GM12878 (cell line): ENCODE measurements at regions not wholly inside any gene's neighbourhood (a gene's known extent, or its start where the extent isn't known, plus 50 kb on each side); places are given as distances from the start of the nearest gene placed in this dataset.

ENCODE experiments used
- ATAC-seq: fragments of 200-7000 bp; cut with Tn5 transposase; 3 replicates; pipeline ENCODE4 v1.9.1; 2020; ENCODE audit warnings: mild to moderate bottlenecking, moderate library complexity
- BruUV-seq: library from RNA; stranded (reverse); fragments of 400-500 nt; replicated peaks from 2 replicates; lab custom pipeline; 2021; lab: Mats Ljungman, UMichigan
- CTCF ChIA-PET: fragments of 300-600 bp; sonication (Branson Sonifier 250); formaldehyde crosslinking; extraction: SDS; loops from one replicate; lab custom pipeline; 2021; ENCODE audit warnings: inconsistent platforms; lab: Yijun Ruan, JAX
- POLR2A ChIA-PET: fragments of 350-600 bp; formaldehyde crosslinking; extraction: SDS; loops from one replicate; lab custom pipeline; 2021; ENCODE audit warnings: inconsistent platforms; lab: Charles Lee
- RAD21 ChIA-PET: fragments of 300-600 bp; sonication (Branson Sonifier 250); formaldehyde crosslinking; loops from one replicate; lab custom pipeline; 2023; ENCODE audit warnings: antibody characterized with exemption; ENCODE audit not compliant: unreplicated experiment; lab: Charles Lee
- SMC1A ChIA-PET: fragments of 300-600 bp; sonication (Branson Sonifier 250); formaldehyde crosslinking; loops from one replicate; lab custom pipeline; 2023; ENCODE audit not compliant: unreplicated experiment, uncharacterized antibody; lab: Charles Lee
- DNase-seq: peaks from one replicate; pipeline ENCODE4 v3.0.0-alpha.2; 2011; ENCODE audit warnings: low read depth, low spot score
- FAIRE-seq: peaks from 3 replicates; lab custom pipeline; 2011; peaks lifted over from hg19 to GRCh38; lab: Jason Lieb, UNC
- H2AFZ ChIP-seq: 2 replicates; pipeline ENCODE4 v1.6.0; 2011; ENCODE audit warnings: low read depth, low read length, control low read depth; ENCODE audit not compliant: control insufficient read depth
- H3K27ac ChIP-seq: 2 replicates; pipeline ENCODE4 v1.5.1; 2011; ENCODE audit warnings: control low read depth; ENCODE audit not compliant: control insufficient read depth, insufficient read depth
- H3K27me3 ChIP-seq, 2 experiments: replicated peaks in 1 of 2; 2 replicates each; pipeline versions ENCODE4 v1.6.0 to v1.6.1; 2011; ENCODE audit warnings: low read length in 1 of 2; ENCODE audit not compliant: control insufficient read depth in 2 of 2, insufficient read depth in 2 of 2
- H3K36me3 ChIP-seq, 2 experiments: 2 replicates each; pipeline ENCODE4 v1.5.1; 2011; ENCODE audit warnings: low read length in 1 of 2; ENCODE audit not compliant: control insufficient read depth in 2 of 2, insufficient read depth in 2 of 2
- H3K4me1 ChIP-seq: 2 replicates; pipeline ENCODE4 v1.6.1; 2011; ENCODE audit warnings: mild to moderate bottlenecking, low read length, moderate library complexity, mixed read lengths; ENCODE audit not compliant: control insufficient read depth, insufficient read depth
- H3K4me2 ChIP-seq: 2 replicates; pipeline ENCODE4 v1.6.0; 2011; ENCODE audit warnings: control low read depth; ENCODE audit not compliant: control insufficient read depth, insufficient read depth
- H3K4me3 ChIP-seq: fragments of 200-600 bp; sonication (generic); 2 replicates; pipeline ENCODE4 v1.5.1; 2016
- H3K79me2 ChIP-seq: 2 replicates; pipeline ENCODE4 v1.6.0; 2011; ENCODE audit warnings: low read length; ENCODE audit not compliant: control insufficient read depth, insufficient read depth
- H3K9ac ChIP-seq: 2 replicates; pipeline ENCODE4 v1.8.0; 2011; ENCODE audit warnings: low read length, control low read depth, mixed read lengths; ENCODE audit not compliant: control insufficient read depth, insufficient read depth
- H3K9me3 ChIP-seq: replicated peaks from 3 replicates; pipeline ENCODE4 v1.5.1; 2011; ENCODE audit warnings: mild to moderate bottlenecking, low read length; ENCODE audit not compliant: control insufficient read depth, insufficient read depth
- H4K20me1 ChIP-seq: 2 replicates; pipeline ENCODE4 v1.6.0; 2011; ENCODE audit not compliant: control insufficient read depth, insufficient read depth
- DPF2 ChIP-seq: fragments of 450-650 bp; IDR thresholded peaks from 2 replicates; pipeline ENCODE4 v1.6.1; 2017; ENCODE audit warnings: mild to moderate bottlenecking
- ELK1 ChIP-seq: IDR thresholded peaks from 2 replicates; pipeline ENCODE4 v1.6.1; 2012; ENCODE audit warnings: low read depth, low read length, improper control_type of control experiment
- ESRRA ChIP-seq: IDR thresholded peaks from 2 replicates; pipeline ENCODE4 v1.6.1; 2012; ENCODE audit warnings: mild to moderate bottlenecking, low read length, improper control_type of control experiment
- ETV6 ChIP-seq, 2 experiments: fragments of 450-650 bp in 1 of 2; IDR thresholded peaks in 1 of 2; conservative IDR thresholded peaks in 1 of 2; 2 replicates each; pipeline ENCODE4 v1.6.1; 2014; ENCODE audit warnings: antibody characterized with exemption in 1 of 2, borderline replicate concordance in 1 of 2, low read depth in 1 of 2, mild to moderate bottlenecking in 1 of 2, moderate library complexity in 1 of 2
- MAX ChIP-seq: IDR thresholded peaks from 2 replicates; pipeline ENCODE4 v1.6.1; 2012; ENCODE audit warnings: low read depth, low read length, improper control_type of control experiment
- MTA3 ChIP-seq: IDR thresholded peaks from 2 replicates; pipeline ENCODE4 v1.6.1; 2012; ENCODE audit warnings: low read length, inconsistent platforms, borderline replicate concordance
- NFIC ChIP-seq: IDR thresholded peaks from 2 replicates; pipeline ENCODE4 v1.6.1; 2012; ENCODE audit warnings: low read depth, mild to moderate bottlenecking, inconsistent platforms, low read length, moderate library complexity
- PAX5 ChIP-seq: IDR thresholded peaks from 2 replicates; pipeline ENCODE4 v1.6.1; 2011; ENCODE audit warnings: low read depth, low read length, borderline replicate concordance
- RELA ChIP-seq: fragments of 450-650 bp; IDR thresholded peaks from 2 replicates; pipeline ENCODE4 v1.8.0; 2014; ENCODE audit warnings: borderline replicate concordance; ENCODE audit not compliant: partially characterized antibody
- SKIL ChIP-seq: fragments of 450-650 bp; IDR thresholded peaks from 2 replicates; pipeline ENCODE4 v1.6.1; 2017; ENCODE audit warnings: mild to moderate bottlenecking, low read depth, inconsistent platforms; ENCODE audit not compliant: poor library complexity, severe bottlenecking
- SP1 ChIP-seq: IDR thresholded peaks from one replicate; pipeline ENCODE4 v1.6.1; 2011; ENCODE audit warnings: low read depth, low read length
- USF2 ChIP-seq: IDR thresholded peaks from 2 replicates; pipeline ENCODE4 v1.6.1; 2011; ENCODE audit warnings: low read depth, low read length, improper control_type of control experiment, borderline replicate concordance
- YY1 ChIP-seq: IDR thresholded peaks from 2 replicates; pipeline ENCODE4 v1.6.1; 2011; ENCODE audit warnings: low read depth, mild to moderate bottlenecking, low read length
- ZBTB11 ChIP-seq: fragments of 450-650 bp; formaldehyde crosslinking; IDR thresholded peaks from 2 replicates; pipeline ENCODE4 v1.5.0; 2022; ENCODE audit warnings: mild to moderate bottlenecking, missing genetic modification characterization
- ZNF207 ChIP-seq: fragments of 450-650 bp; IDR thresholded peaks from 2 replicates; pipeline ENCODE4 v1.6.1; 2014; ENCODE audit warnings: antibody characterized with exemption, mild to moderate bottlenecking, borderline replicate concordance
- ZNF274 ChIP-seq: IDR thresholded peaks from one replicate; pipeline ENCODE4 v1.8.0; 2011; ENCODE audit not compliant: insufficient read length, insufficient read depth
- WGBS: methylation state at CpG from one replicate; pipeline ENCODE4 v1.1.6; 2016; ENCODE audit warnings: low lambda C conversion rate; ENCODE audit not compliant: insufficient replicate concordance, insufficient coverage; ENCODE audit errors: missing lambda C conversion rate; 5-methylcytosine and 5-hydroxymethylcytosine counted together
- in situ Hi-C: fragments of 300-500 bp; cut with MboI; formaldehyde crosslinking; loops from 9 replicates; pipeline ENCODE4 v1.14.3; 2018; ENCODE audit warnings: mixed read lengths
- intact Hi-C: fragments of 100-400 bp; cut with micrococcal nuclease; formaldehyde crosslinking; loops from one replicate; pipeline ENCODE4 v1.14.2; 2022; ENCODE audit not compliant: unreplicated experiment

- no peak for TF ChIP-seq ZBTB11 (CRISPR knock-in tag)
- no peak for TF ChIP-seq PAX5
- no peak for TF ChIP-seq ZNF274
- no peak for TF ChIP-seq NFIC
- TF ChIP-seq, all 136 proteins: peak for 0
Observed at GRCh38 chrX:46374371-46374770, 170.8 kb downstream of the ZNF674 start (continued).

- H3K4me2 ChIP-seq, result no peak overlapping the region
- ChIA-PET SMC1A (no interaction called here), CTCF (no interaction called here), RAD21 (no interaction called here), POLR2A (no interaction called here)
- BruUV-seq, result no TSS peak
- H3K36me3 ChIP-seq, result no peaks in the 10 kb centered on the region
- H3K9me3 ChIP-seq, result no peaks in the 10 kb centered on the region
- in situ Hi-C loops, result no loop called here
- H3K4me1 ChIP-seq, result no peaks in the 10 kb centered on the region
- WGBS, result 63% methylated on average over 2 of the region's 2 CpGs
- H3K4me3 ChIP-seq, result no peak overlapping the region
- ATAC-seq, result no peak
- FAIRE-seq, result no peak
- intact Hi-C loops, result no loop called here
- H4K20me1 ChIP-seq, result no peaks in the 10 kb centered on the region
- no peak for DNase-seq
- no peaks in the 10 kb centered on the region for H3K27me3 ChIP-seq
- H3K9ac ChIP-seq, result no peak overlapping the region
- no peak overlapping the region for H3K27ac ChIP-seq
- H2AFZ ChIP-seq, result no peak overlapping the region
- no peaks in the 10 kb centered on the region for H3K79me2 ChIP-seq
- TF ChIP-seq DPF2, result no peak
- TF ChIP-seq YY1, result no peak
- no peak for TF ChIP-seq MTA3
- TF ChIP-seq ZNF207, result no peak
- no peak for TF ChIP-seq ELK1
- no peak for TF ChIP-seq SKIL
- TF ChIP-seq MAX, result no peak
- no peak for TF ChIP-seq SP1
- TF ChIP-seq ETV6 (conservative IDR thresholded peaks at IDR 0.05 in 1 of 2, IDR thresholded peaks at IDR 0.05 in 1 of 2; ENCODE audit: borderline replicate concordance in 1 of 2, low read depth in 1 of 2), result no peak
- no peak for TF ChIP-seq ESRRA
- TF ChIP-seq RELA, result no peak
- no peak for TF ChIP-seq USF2
Observed at GRCh38 chrX:46367491-46367890, 177.7 kb downstream of the ZNF674 start.
